ENCODE measurements at regions not wholly inside any gene's neighbourhood (a gene's known extent, or its start where the extent isn't known, plus 50 kb on each side); places are given as distances from the start of the nearest gene placed in this dataset.

DNA sequence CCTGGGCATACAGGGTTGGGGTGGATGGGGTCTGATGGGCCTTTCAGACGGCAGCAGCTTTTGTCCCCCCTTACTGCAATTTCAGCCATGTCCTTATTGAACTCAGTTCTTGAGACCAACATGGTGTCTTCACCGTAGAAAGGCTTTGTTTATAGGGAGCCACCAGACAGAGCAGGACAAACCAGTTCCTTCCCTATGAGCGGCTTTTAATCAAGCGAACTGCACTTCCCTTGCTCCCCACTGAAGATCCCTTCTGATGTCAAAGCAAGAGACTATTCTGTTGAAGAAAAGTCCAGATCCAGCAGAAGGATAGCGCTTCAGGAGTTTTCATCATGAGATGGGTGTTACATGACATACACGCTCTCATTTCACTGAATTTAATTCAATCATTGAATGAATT is 100.4 kb downstream of the CD47 start:
- TF ChIP-seq, protein P1, sequence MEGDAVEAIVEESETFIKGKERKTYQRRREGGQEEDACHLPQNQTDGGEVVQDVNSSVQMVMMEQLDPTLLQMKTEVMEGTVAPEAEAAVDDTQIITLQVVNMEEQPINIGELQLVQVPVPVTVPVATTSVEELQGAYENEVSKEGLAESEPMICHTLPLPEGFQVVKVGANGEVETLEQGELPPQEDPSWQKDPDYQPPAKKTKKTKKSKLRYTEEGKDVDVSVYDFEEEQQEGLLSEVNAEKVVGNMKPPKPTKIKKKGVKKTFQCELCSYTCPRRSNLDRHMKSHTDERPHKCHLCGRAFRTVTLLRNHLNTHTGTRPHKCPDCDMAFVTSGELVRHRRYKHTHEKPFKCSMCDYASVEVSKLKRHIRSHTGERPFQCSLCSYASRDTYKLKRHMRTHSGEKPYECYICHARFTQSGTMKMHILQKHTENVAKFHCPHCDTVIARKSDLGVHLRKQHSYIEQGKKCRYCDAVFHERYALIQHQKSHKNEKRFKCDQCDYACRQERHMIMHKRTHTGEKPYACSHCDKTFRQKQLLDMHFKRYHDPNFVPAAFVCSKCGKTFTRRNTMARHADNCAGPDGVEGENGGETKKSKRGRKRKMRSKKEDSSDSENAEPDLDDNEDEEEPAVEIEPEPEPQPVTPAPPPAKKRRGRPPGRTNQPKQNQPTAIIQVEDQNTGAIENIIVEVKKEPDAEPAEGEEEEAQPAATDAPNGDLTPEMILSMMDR (IDR thresholded peaks at IDR 0.05 in 4 of 5, conservative IDR thresholded peaks at IDR 0.05 in 1 of 5), result no peak
- TF ChIP-seq POLR2A (IDR thresholded peaks at IDR 0.05), result no peak

Measured in gastrocnemius medialis (tissue), 4 donors.